GM12873 (cell line): ENCODE measurements at regions not wholly inside any gene's neighbourhood (a gene's known extent, or its start where the extent isn't known, plus 50 kb on each side); places are given as distances from the start of the nearest gene placed in this dataset.

ENCODE experiments used
- TF ChIP-seq, protein P1 (sequence below): IDR thresholded peaks from 2 replicates; pipeline ENCODE4 v1.5.1; 2012; ENCODE audit warnings: low read depth, mild to moderate bottlenecking, moderate library complexity, low read length, control low read depth; ENCODE audit not compliant: insufficient read depth; ENCODE audit errors: missing control alignments

DNA sequence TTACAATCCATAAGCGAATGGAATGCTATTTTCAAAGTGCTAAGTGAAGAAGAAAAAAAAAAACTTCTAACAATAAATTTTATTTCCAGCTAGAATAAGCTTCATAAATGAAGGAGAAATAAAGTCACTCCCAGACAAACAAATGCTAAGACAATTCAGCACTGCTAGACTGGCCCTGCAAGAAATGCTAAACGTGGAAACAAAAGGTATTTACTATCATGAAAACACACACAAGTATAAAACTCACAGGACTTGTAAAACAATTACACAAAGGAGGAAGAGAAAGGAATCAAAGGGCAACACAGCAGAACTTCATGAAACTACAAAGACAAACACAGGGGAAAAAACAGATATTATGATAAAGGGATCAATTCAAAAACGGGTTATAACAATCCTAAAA lies 85.8 kb upstream of the NELL2 start:
- TF ChIP-seq, protein P1, sequence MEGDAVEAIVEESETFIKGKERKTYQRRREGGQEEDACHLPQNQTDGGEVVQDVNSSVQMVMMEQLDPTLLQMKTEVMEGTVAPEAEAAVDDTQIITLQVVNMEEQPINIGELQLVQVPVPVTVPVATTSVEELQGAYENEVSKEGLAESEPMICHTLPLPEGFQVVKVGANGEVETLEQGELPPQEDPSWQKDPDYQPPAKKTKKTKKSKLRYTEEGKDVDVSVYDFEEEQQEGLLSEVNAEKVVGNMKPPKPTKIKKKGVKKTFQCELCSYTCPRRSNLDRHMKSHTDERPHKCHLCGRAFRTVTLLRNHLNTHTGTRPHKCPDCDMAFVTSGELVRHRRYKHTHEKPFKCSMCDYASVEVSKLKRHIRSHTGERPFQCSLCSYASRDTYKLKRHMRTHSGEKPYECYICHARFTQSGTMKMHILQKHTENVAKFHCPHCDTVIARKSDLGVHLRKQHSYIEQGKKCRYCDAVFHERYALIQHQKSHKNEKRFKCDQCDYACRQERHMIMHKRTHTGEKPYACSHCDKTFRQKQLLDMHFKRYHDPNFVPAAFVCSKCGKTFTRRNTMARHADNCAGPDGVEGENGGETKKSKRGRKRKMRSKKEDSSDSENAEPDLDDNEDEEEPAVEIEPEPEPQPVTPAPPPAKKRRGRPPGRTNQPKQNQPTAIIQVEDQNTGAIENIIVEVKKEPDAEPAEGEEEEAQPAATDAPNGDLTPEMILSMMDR, result no peak

DNA sequence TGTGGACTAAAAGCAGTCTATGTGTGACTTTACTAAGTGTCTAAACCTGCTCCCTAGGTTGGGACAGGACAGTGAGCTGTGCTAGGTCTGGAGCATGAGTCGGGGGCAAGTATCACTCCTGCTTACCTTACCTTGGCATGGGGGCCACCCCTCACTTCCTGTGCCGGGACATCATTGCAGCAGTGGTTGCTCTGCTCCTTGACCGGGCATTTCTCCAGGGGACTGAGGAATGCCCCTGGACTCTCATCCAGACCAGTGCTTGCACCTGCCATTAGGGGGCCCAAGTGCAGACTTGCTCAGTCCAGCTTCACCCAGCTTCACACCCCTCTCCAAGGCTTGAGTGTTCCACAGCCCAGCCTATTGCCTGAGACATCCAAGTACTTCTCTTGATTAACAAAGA lies 84.7 kb upstream of the NELL2 start:
- TF ChIP-seq, protein P1, result no peak

DNA sequence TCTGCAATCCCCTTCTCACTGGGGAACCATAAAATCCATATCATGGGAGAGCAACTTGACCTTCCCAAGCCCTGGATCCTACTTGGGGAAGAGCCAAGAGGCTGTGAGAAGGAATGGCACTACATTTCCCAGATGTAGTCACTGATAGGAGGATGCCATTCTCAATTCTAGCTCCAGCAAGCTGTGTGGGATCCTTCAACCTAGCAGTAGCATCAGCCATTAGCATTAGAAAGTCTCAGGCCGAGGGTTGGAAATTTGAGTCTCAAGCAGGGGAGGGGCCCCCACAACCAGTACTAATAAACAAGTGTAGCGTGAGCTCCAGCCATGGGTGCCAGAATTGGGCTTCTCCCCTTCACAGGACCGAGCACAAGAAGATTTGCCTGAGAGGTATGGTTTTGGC lies 84.3 kb upstream of the NELL2 start:
- TF ChIP-seq, protein P1, result no peak

DNA sequence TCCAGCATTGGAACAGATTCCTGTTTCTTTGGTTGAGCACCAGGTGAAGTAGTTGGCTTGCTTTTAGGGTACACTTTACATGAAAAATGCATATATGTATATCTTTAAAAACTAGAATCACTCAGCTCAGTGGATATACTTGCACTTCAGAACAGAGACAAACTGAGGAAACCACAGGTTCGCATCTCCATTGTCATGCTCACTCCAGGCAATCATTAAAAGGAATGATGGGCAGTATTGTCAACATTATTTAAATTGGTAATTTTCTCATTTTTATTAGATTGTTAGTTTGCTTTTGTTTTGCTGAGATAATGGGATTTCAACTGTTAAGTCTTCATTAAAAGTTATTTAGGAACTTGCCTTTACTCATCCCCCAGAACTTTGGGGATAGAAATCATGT lies 71.0 kb upstream of the NELL2 start:
- TF ChIP-seq, protein P1, result no peak

DNA sequence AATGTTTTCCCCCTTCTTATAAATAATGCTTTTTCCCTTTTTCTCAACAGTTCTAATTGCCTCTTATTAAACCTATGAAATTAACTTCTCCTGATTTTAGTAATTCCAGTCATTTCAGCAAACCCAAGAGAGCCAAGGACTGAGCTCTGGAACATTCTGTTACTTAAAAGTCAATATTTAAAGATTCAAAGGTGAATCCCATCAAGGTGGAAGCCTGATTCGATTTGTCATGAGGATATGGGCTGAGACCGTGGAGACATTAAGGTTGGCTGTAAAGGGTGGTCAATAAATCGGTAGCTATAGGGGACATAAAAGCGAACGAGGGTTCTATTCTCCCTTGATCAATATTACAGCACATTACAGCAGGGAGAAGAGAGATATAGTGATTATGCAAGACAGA lies 66.6 kb upstream of the NELL2 start:
- TF ChIP-seq, protein P1, result no peak

DNA sequence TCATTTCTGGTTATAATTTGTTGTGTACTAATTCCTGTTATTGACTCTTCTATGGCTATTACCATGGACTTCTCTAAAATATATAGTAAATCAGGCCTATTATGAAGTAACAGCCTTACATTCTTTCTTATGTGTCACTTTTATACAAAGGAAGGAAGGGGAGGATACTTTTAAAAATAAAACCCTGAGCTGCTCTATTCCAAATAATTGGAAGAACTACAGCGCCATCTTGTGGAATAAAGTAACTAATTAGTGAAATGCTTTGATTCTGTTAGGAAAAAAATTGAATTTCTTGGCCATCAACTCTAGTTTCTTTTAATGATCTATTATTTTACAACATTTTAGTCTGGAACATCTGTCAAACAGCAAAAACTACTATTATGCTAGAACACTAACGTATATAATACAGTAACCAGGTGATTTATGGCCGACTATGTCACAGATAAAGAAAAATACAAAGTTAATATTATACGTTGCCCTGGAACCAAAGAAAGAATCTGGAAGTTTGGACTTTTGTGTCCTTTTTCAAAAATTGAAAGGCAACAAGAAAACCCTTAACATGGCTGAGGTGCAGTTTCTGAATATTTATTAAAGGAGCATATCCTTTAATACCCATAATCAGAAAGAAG lies 55.0 kb upstream of the NELL2 start:
- TF ChIP-seq, protein P1, result peak; percentile 24

DNA sequence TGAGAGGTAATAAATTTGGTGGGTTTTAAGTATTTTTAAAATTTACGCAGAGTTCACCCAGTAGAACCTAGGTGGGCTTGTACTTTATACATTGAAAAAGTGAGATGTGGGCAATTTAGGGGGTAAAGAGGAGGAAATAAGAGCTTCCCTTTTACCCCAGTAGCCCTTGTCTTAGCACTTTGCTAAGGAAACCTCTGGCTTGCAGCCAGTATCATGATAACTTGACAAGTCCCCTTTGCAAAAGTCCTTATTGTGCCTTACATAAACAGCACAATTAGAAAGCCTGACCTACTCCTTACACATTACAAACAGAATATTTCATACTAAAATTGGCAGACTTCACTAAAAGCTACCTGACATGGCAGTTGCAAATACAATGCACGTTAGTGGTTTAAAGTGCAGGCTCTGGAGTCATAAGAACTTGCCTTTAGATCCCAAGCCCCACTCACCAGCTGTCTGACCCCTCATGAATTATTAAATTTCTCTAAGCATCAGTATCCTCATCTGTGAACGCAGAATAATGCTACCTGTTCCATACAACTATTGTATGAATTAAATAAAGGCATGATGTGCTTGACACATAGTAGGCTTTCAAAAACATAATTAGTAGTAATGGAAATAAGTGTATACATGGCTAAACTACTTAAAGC lies 53.2 kb upstream of the NELL2 start:
- TF ChIP-seq, protein P1, result no peak
